Colonic mucosa (tissue), 4 donors: ENCODE measurements at regions not wholly inside any gene's neighbourhood (a gene's known extent, or its start where the extent isn't known, plus 50 kb on each side); places are given as distances from the start of the nearest gene placed in this dataset.
"Not testable (repeated sequence)": the region's sequence is repeated elsewhere in the genome, so short reads cannot be mapped to it uniquely, and the experiment has no call there.

Source experiments
- DNase-seq: peaks from one replicate; pipeline ENCODE4 v3.0.0-alpha.2; 2020
- H3K27ac ChIP-seq: fragments of 200-600 bp; one replicate; pipeline ENCODE4 v1.8.0; 2021
- H3K27me3 ChIP-seq: fragments of 200-600 bp; one replicate; pipeline ENCODE4 v1.8.0; 2021
- H3K36me3 ChIP-seq: fragments of 200-600 bp; one replicate; pipeline ENCODE4 v1.8.0; 2021
- H3K4me1 ChIP-seq: fragments of 200-600 bp; one replicate; pipeline ENCODE4 v1.8.0; 2021; ENCODE audit warnings: mild to moderate bottlenecking
- H3K4me3 ChIP-seq: fragments of 200-600 bp; one replicate; pipeline ENCODE4 v1.8.0; 2021
- H3K9ac ChIP-seq, 2 donors: one replicate each; pipeline ENCODE4 v1.7.0; 2013; ENCODE audit warnings: control low read depth in 2 of 2, low read depth in 2 of 2, low read length in 2 of 2
- H3K9me3 ChIP-seq: fragments of 200-600 bp; one replicate; pipeline ENCODE4 v1.8.0; 2021
- CTCF ChIP-seq: fragments of 200-600 bp; IDR thresholded peaks from one replicate; pipeline ENCODE4 v1.8.0; 2022; ENCODE audit warnings: antibody characterized with exemption, mild to moderate bottlenecking
- intact Hi-C: fragments of 100-400 bp; cut with DNase I; formaldehyde crosslinking; loops from one replicate; pipeline ENCODE4 v1.14.1; 2022
- donor health status: healthy.
- donor health status: DM: no; HTN: no; CAD: no.
- donor health status: DM: no; HTN: no; CAD: no.

GRCh38 chr1:112855152-112855828 is 100.7 kb downstream of the SLC16A1 start:
- no peak for DNase-seq
- no peak for TF ChIP-seq CTCF
- Histone ChIP-seq H3K9me3 (no peaks in the 10 kb centered on the region), H3K36me3 (no peaks in the 10 kb centered on the region), H3K9ac (no peak overlapping the region), H3K4me1 (no peaks in the 10 kb centered on the region), H3K27ac (no peak overlapping the region), H3K4me3 (no peak overlapping the region), H3K27me3 (no peaks in the 10 kb centered on the region)
- intact Hi-C loops, result no loop called here

- H3K36me3 ChIP-seq, H3K9me3 ChIP-seq, H3K4me1 ChIP-seq, intact Hi-C loops, H3K27me3 ChIP-seq, DNase-seq, H3K9ac ChIP-seq, H3K27ac ChIP-seq: not testable (repeated sequence)
- peak overlapping the region; percentile 22 for H3K4me3 ChIP-seq
Measured at GRCh38 chr1:112854368-112854984, 101.5 kb downstream of the SLC16A1 start.

- intact Hi-C loops, H3K27ac ChIP-seq, DNase-seq, H3K36me3 ChIP-seq, H3K9ac ChIP-seq, H3K4me3 ChIP-seq, H3K4me1 ChIP-seq, H3K9me3 ChIP-seq: not testable (repeated sequence)
- H3K27me3 ChIP-seq, result peaks cover 10% of the 10 kb centered on the region
Measured at GRCh38 chr1:112853915-112854314, 102.1 kb downstream of the SLC16A1 start.

GRCh38 chr1:112852934-112853333 is 103.1 kb downstream of the SLC16A1 start:
- no peak overlapping the region for H3K27ac ChIP-seq
- no peaks in the 10 kb centered on the region for H3K36me3 ChIP-seq
- no peak for DNase-seq
- H3K27me3 ChIP-seq, result peaks cover 10% of the 10 kb centered on the region
- H3K4me3 ChIP-seq, result no peak overlapping the region
- H3K4me1 ChIP-seq, result no peaks in the 10 kb centered on the region
- intact Hi-C loops, result no loop called here
- no peak for TF ChIP-seq CTCF
- no peak overlapping the region for H3K9ac ChIP-seq
- H3K9me3 ChIP-seq, result no peaks in the 10 kb centered on the region

- no peak for DNase-seq
- peaks cover 10% of the 10 kb centered on the region for H3K27me3 ChIP-seq
- no peak overlapping the region for H3K9ac ChIP-seq
- no peak overlapping the region for H3K27ac ChIP-seq
- no peaks in the 10 kb centered on the region for H3K9me3 ChIP-seq
- no peak overlapping the region for H3K4me3 ChIP-seq
- no peak for TF ChIP-seq CTCF
- H3K4me1 ChIP-seq, result no peaks in the 10 kb centered on the region
- H3K36me3 ChIP-seq, result no peaks in the 10 kb centered on the region
- intact Hi-C loops, result no loop called here
Measured at GRCh38 chr1:112852276-112852675, 103.7 kb downstream of the SLC16A1 start.

DNA sequence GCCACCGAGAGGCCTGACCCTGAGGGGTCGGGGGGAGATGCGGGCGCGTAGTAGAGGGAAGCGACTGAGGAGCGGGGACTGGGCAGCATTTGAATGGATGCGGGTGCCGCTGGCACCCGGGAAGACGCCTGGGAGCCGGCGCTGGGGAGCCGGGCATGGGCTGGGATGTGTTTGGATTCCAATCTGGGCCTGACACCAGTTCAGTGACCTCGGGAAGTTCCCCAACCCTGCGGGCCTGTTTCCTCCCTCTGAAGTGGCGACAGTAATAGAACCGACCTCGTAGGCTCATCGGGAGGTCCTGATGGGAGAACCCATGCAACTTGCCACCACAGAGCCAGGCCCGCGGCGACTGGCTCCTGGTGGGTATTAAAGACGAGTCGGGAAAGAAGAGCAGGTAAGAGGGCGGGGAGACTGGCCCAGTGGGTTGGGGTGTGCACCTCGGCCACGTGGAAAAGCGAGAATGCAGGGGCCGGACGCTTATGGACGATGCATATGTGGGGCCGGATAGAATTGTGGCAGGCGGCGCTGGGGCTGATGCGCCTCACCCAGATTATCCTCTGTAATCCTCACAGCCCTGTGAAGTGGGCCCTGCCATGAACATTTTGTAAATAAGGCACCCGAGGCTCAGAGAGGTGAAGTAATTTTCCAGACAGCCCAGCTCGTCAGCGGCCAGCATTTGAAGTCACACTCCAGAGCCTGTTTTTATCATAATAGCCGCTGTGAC is 105.8 kb downstream of the SLC16A1 start:
- DNase-seq, result no peak
- peaks cover 10% of the 10 kb centered on the region for H3K27me3 ChIP-seq
- H3K27ac ChIP-seq, result no peak overlapping the region
- peak overlapping the region; percentile 41 for H3K4me3 ChIP-seq
- intact Hi-C loops, result no loop called here
- no peak for TF ChIP-seq CTCF
- H3K36me3 ChIP-seq, result no peaks in the 10 kb centered on the region
- no peaks in the 10 kb centered on the region for H3K4me1 ChIP-seq
- no peaks in the 10 kb centered on the region for H3K9me3 ChIP-seq
- H3K9ac ChIP-seq, result peak overlapping the region in 1 of 2 donors; percentile 51
